HCT116 (cell line): ENCODE measurements at regions not wholly inside any gene's neighbourhood (a gene's known extent, or its start where the extent isn't known, plus 50 kb on each side); places are given as distances from the start of the nearest gene placed in this dataset.

Experiments
- ATAC-seq: fragments of 200-7000 bp; cut with Tn5 transposase; 2 replicates; pipeline ENCODE4 v1.9.1; 2020; ENCODE audit warnings: mild to moderate bottlenecking, moderate library complexity
- BruUV-seq: library from RNA; stranded (reverse); fragments of 400-500 nt; replicated peaks from 2 replicates; lab custom pipeline; 2021; lab: Mats Ljungman, UMichigan
- CTCF ChIA-PET: fragments of 300-600 bp; sonication (Branson Sonifier 250); formaldehyde crosslinking; loops from one replicate; lab custom pipeline; 2021; ENCODE audit warnings: antibody characterized with exemption; lab: Charles Lee
- POLR2A ChIA-PET: fragments of 300-600, 350-600 bp; sonication (Branson Sonifier 250); formaldehyde crosslinking; loops from one replicate; lab custom pipeline; 2021; ENCODE audit warnings: antibody characterized with exemption; lab: Charles Lee
- RAD21 ChIA-PET, 2 experiments: fragments of 300-600 bp; sonication (Branson Sonifier 250); formaldehyde crosslinking; loops; one replicate each; lab custom pipeline; 2023; ENCODE audit warnings: low total read pairs in 2 of 2; ENCODE audit not compliant: uncharacterized antibody in 2 of 2, unreplicated experiment in 2 of 2, low non-redundant PET in 1 of 2; lab: Charles Lee
- DNase-seq: peaks from one replicate; pipeline ENCODE4 v3.0.0-alpha.2; 2010; ENCODE audit warnings: low read depth, low spot score
- H2AFZ ChIP-seq: fragments of 200-600 bp; shearing (Covaris generic), sonication (generic); 2 replicates; pipeline ENCODE4 v1.6.1; 2017; ENCODE audit warnings: low read depth, mixed run types, mixed read lengths, antibody characterized with exemption, low read length; ENCODE audit not compliant: poor library complexity, severe bottlenecking
- H3K27ac ChIP-seq: 2 replicates; pipeline ENCODE4 v1.5.1; 2012; ENCODE audit warnings: low read depth, low read length
- H3K27me3 ChIP-seq: fragments of 200-600 bp; sonication (generic); 2 replicates; pipeline ENCODE4 v1.6.1; 2016; ENCODE audit warnings: mixed run types, low read length, mixed read lengths; ENCODE audit not compliant: insufficient read depth
- H3K36me3 ChIP-seq, 2 experiments: fragments of 200-500 bp in 1 of 2; fragments of 200-600 bp in 1 of 2; sonication (Bioruptor generic) in 1 of 2; sonication (generic) in 1 of 2; 2 replicates each; pipeline versions ENCODE4 v1.5.1 to v1.6.1; 2014 to 2016; ENCODE audit warnings: low read length in 2 of 2, inconsistent platforms in 1 of 2, mixed read lengths in 1 of 2, mixed run types in 1 of 2; ENCODE audit not compliant: insufficient read depth in 2 of 2, control insufficient read depth in 1 of 2
- H3K4me1 ChIP-seq, 2 experiments: fragments of 200-600 bp in 1 of 2; sonication (generic) in 1 of 2; 2 replicates each; pipeline versions ENCODE4 v1.5.1 to v1.6.1; 2012 to 2017; ENCODE audit warnings: low read length in 2 of 2, inconsistent platforms in 1 of 2, mild to moderate bottlenecking in 1 of 2, mixed read lengths in 1 of 2, mixed run types in 1 of 2, moderate library complexity in 1 of 2; ENCODE audit not compliant: insufficient read depth in 2 of 2, control insufficient read depth in 1 of 2
- H3K4me2 ChIP-seq: fragments of 200-600 bp; sonication (generic); 2 replicates; pipeline ENCODE4 v1.6.1; 2017; ENCODE audit warnings: mixed run types, low read length, mixed read lengths
- H3K4me3 ChIP-seq, 2 experiments: fragments of 200-600 bp in 1 of 2; sonication (generic) in 1 of 2; replicated peaks in 1 of 2; 2 replicates each; pipeline ENCODE4 v1.5.1; 2011 to 2016; ENCODE audit warnings: low read length in 2 of 2, control low read depth in 1 of 2, low read depth in 1 of 2, mild to moderate bottlenecking in 1 of 2, mixed read lengths in 1 of 2, mixed run types in 1 of 2
- H3K79me2 ChIP-seq: fragments of 200-600 bp; sonication (generic); 2 replicates; pipeline ENCODE4 v1.6.1; 2017; ENCODE audit warnings: mild to moderate bottlenecking, mixed run types, low read length, moderate library complexity, mixed read lengths; ENCODE audit not compliant: insufficient read depth
- H3K9ac ChIP-seq: fragments of 200-600 bp; sonication (generic); 2 replicates; pipeline ENCODE4 v1.6.1; 2016; ENCODE audit warnings: low read length, mixed read lengths
- H3K9me2 ChIP-seq: fragments of 200-600 bp; sonication (generic), shearing (Covaris generic); 2 replicates; pipeline ENCODE4 v1.6.1; 2017; ENCODE audit warnings: mixed run types, mild to moderate bottlenecking, moderate library complexity; ENCODE audit not compliant: insufficient read depth
- H3K9me3 ChIP-seq, 2 experiments: fragments of 200-500 bp in 1 of 2; fragments of 200-600 bp in 1 of 2; sonication (Bioruptor generic) in 1 of 2; sonication (generic) in 1 of 2; 2 replicates each; pipeline ENCODE4 v1.6.1; 2014 to 2017; ENCODE audit warnings: low read length in 2 of 2, mixed read lengths in 2 of 2, inconsistent platforms in 1 of 2, low read depth in 1 of 2, mild to moderate bottlenecking in 1 of 2, mixed run types in 1 of 2, moderate library complexity in 1 of 2; ENCODE audit not compliant: control insufficient read depth in 1 of 2, insufficient read depth in 1 of 2
- H4K20me1 ChIP-seq: fragments of 200-600 bp; sonication (generic), shearing (Covaris generic); 2 replicates; pipeline ENCODE4 v1.6.1; 2017; ENCODE audit warnings: mixed run types, mild to moderate bottlenecking, moderate library complexity; ENCODE audit not compliant: insufficient read depth
- CEBPB ChIP-seq: IDR thresholded peaks from 2 replicates; pipeline ENCODE4 v1.6.1; 2012; ENCODE audit warnings: low read depth
- CTCF ChIP-seq, 3 experiments: fragments of 200-600 bp in 1 of 3; sonication (generic) in 1 of 3; IDR thresholded peaks in 2 of 3; conservative IDR thresholded peaks in 1 of 3; 2 replicates each; pipeline ENCODE4 v1.5.1; 2012 to 2017; ENCODE audit warnings: low read depth in 2 of 3, low read length in 2 of 3, antibody characterized with exemption in 1 of 3, borderline replicate concordance in 1 of 3, control low read depth in 1 of 3, mild to moderate bottlenecking in 1 of 3, mixed read lengths in 1 of 3, mixed run types in 1 of 3, moderate library complexity in 1 of 3; ENCODE audit not compliant: insufficient read depth in 1 of 3
- FOSL1 ChIP-seq: IDR thresholded peaks from 2 replicates; pipeline ENCODE4 v1.6.1; 2012; ENCODE audit warnings: low read depth
- REST ChIP-seq: IDR thresholded peaks from 2 replicates; pipeline ENCODE4 v1.6.1; 2012; ENCODE audit warnings: low read depth
- SRF ChIP-seq: IDR thresholded peaks from 2 replicates; pipeline ENCODE4 v1.6.1; 2012; ENCODE audit warnings: low read depth
- YY1 ChIP-seq: IDR thresholded peaks from 2 replicates; pipeline ENCODE4 v1.6.1; 2011; ENCODE audit warnings: low read length, low read depth, moderate library complexity, mild to moderate bottlenecking; ENCODE audit not compliant: insufficient replicate concordance; ENCODE audit errors: extremely low read depth
- ZNF274 ChIP-seq: fragments of 200-500 bp; sonication (Bioruptor generic); IDR thresholded peaks from 2 replicates; pipeline ENCODE4 v1.6.1; 2014; ENCODE audit warnings: mild to moderate bottlenecking, low read depth, low read length, inconsistent platforms
- intact Hi-C: fragments of 100-400 bp; cut with micrococcal nuclease; formaldehyde crosslinking; loops from 2 replicates; pipeline ENCODE4 v1.10.0; 2022
- TF ChIP-seq, protein P1 (sequence below): IDR thresholded peaks from 2 replicates; pipeline ENCODE4 v1.6.1; 2012
- TF ChIP-seq, protein P2 (sequence below): IDR thresholded peaks from 2 replicates; pipeline ENCODE4 v1.6.1; 2011; ENCODE audit warnings: mild to moderate bottlenecking, low read length, moderate library complexity; ENCODE audit not compliant: insufficient replicate concordance; ENCODE audit errors: extremely low read depth

- no peak for TF ChIP-seq REST
- TF ChIP-seq FOSL1: no peak
- no peak for TF ChIP-seq YY1
Measured at GRCh38 chr1:105000793-105001192, 1251.1 kb downstream of the AMY1C start (continued).

DNA sequence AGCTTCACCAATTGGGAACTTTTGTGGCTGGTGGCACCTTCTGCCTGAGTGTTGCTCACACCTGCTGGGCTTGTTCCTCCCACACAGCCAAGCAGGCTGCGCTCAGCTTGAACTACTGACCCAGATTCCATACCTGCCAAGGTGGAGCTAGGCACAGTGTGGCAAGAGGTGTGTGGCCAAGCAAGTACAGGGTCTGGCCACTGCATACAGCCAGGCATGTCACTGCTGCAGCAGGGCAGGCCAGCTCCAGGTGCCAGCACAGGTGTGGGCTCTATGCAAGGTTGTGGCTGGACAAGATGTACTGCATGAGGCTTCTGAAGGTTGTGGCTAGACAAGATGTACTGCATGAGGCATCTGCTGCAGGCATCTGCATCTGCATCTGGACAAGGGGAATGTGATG is 1254.8 kb downstream of the AMY1C start:
- DNase-seq: no peak
- H2AFZ ChIP-seq: no peak overlapping the region
- no peak overlapping the region for H3K4me3 ChIP-seq
- no peaks in the 10 kb centered on the region for H3K9me2 ChIP-seq
- H3K27ac ChIP-seq: no peak overlapping the region
- ChIA-PET POLR2A (no interaction called here), RAD21 (no interaction called here), CTCF (no interaction called here)
- peaks cover 7 to 15% of the 10 kb centered on the region in 2 experiments; a peak in 2 of 4 replicates for H3K9me3 ChIP-seq
- no peaks in the 10 kb centered on the region for H4K20me1 ChIP-seq
- BruUV-seq: no TSS peak
- H3K27me3 ChIP-seq: no peaks in the 10 kb centered on the region
- no peaks in the 10 kb centered on the region for H3K36me3 ChIP-seq
- no peak overlapping the region for H3K9ac ChIP-seq
- ATAC-seq: no peak
- H3K4me1 ChIP-seq: no peaks in the 10 kb centered on the region
- intact Hi-C loops: no loop called here
- no peak overlapping the region for H3K4me2 ChIP-seq
- no peaks in the 10 kb centered on the region for H3K79me2 ChIP-seq
- TF ChIP-seq ZNF274 (no peak), YY1 (no peak), CTCF (IDR thresholded peaks at IDR 0.05 in 2 of 3, conservative IDR thresholded peaks at IDR 0.05 in 1 of 3; ENCODE audit: borderline replicate concordance in 1 of 3, insufficient read depth in 1 of 3, low read depth in 2 of 3, low read length in 2 of 3) (no peak), CEBPB (no peak), SRF (no peak)
- TF ChIP-seq, protein P1, sequence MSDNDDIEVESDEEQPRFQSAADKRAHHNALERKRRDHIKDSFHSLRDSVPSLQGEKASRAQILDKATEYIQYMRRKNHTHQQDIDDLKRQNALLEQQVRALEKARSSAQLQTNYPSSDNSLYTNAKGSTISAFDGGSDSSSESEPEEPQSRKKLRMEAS: no peak
- TF ChIP-seq, protein P2, sequence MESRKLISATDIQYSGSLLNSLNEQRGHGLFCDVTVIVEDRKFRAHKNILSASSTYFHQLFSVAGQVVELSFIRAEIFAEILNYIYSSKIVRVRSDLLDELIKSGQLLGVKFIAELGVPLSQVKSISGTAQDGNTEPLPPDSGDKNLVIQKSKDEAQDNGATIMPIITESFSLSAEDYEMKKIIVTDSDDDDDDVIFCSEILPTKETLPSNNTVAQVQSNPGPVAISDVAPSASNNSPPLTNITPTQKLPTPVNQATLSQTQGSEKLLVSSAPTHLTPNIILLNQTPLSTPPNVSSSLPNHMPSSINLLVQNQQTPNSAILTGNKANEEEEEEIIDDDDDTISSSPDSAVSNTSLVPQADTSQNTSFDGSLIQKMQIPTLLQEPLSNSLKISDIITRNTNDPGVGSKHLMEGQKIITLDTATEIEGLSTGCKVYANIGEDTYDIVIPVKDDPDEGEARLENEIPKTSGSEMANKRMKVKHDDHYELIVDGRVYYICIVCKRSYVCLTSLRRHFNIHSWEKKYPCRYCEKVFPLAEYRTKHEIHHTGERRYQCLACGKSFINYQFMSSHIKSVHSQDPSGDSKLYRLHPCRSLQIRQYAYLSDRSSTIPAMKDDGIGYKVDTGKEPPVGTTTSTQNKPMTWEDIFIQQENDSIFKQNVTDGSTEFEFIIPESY: no peak
